HEK293 (cell line): ENCODE measurements at regions not wholly inside any gene's neighbourhood (a gene's known extent, or its start where the extent isn't known, plus 50 kb on each side); places are given as distances from the start of the nearest gene placed in this dataset.

Source experiments
- CTCF ChIP-seq: fragments of 450-650 bp; formaldehyde crosslinking; IDR thresholded peaks from 2 replicates; pipeline ENCODE4 v1.5.1; 2016; ENCODE audit warnings: missing biosample characterization, missing genetic modification characterization
- IKZF3 ChIP-seq: fragments of 450-650 bp; IDR thresholded peaks from 2 replicates; pipeline ENCODE4 v1.5.0; 2018; ENCODE audit warnings: missing biosample characterization, mild to moderate bottlenecking, missing genetic modification characterization, moderate library complexity
- ZNF768 ChIP-seq: fragments of 450-650 bp; formaldehyde crosslinking; IDR thresholded peaks from 2 replicates; pipeline ENCODE4 v1.5.1; 2018; ENCODE audit warnings: missing biosample characterization, mild to moderate bottlenecking, missing genetic modification characterization
- TF ChIP-seq, protein P1 (sequence below): fragments of 450-650 bp; formaldehyde crosslinking; IDR thresholded peaks from 2 replicates; pipeline ENCODE4 v1.5.1; 2016; ENCODE audit warnings: missing biosample characterization, missing genetic modification characterization

DNA sequence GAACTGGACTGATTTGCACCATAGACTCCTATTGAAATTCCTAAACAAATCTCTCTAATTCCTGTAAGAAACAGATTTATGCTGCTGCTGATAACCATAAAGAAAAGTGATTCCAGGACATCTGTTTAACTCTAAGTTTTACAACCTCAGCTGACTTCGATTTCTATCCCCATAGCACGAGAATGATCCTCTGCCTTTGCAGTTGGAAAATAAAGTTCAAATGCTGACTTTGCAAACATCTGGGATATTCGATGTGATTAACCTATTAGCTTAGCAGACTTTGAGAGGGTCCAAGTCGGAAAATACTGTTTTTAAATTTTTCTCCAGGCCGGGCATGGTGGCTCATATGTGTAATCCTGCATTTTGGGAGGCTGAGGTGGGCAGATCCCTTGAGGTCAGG, 247.3 kb downstream of the PSAT1 start:
- TF ChIP-seq CTCF (no peak), IKZF3 (tag by site-specific recombination) (no peak), ZNF768 (tag by site-specific recombination) (no peak)
- TF ChIP-seq, protein P1, sequence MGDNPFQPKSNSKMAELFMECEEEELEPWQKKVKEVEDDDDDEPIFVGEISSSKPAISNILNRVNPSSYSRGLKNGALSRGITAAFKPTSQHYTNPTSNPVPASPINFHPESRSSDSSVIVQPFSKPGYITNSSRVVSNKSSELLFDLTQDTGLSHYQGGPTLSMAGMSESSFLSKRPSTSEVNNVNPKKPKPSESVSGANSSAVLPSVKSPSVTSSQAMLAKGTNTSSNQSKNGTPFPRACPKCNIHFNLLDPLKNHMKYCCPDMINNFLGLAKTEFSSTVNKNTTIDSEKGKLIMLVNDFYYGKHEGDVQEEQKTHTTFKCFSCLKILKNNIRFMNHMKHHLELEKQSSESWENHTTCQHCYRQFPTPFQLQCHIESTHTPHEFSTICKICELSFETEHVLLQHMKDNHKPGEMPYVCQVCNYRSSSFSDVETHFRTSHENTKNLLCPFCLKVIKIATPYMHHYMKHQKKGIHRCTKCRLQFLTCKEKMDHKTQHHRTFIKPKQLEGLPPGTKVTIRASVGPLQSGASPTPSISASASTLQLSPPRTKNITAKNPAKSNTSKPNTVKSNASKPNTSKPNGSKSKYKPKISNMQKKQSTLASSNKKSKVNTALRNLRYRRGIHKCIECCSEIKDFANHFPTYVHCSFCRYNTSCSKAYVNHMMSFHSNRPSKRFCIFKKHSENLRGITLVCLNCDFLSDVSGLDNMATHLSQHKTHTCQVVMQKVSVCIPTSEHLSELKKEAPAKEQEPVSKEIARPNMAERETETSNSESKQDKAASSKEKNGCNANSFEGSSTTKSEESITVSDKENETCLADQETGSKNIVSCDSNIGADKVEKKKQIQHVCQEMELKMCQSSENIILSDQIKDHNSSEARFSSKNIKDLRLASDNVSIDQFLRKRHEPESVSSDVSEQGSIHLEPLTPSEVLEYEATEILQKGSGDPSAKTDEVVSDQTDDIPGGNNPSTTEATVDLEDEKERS (tag by site-specific recombination): no peak
